Activated CD4-positive, alpha-beta memory T cell treated with anti-CD3 and anti-CD28 coated beads, Interleukin-2, amount 10 ng/mL, durations not matched to agents 7 days and 5 days (primary cell): ENCODE measurements at regions not wholly inside any gene's neighbourhood (a gene's known extent, or its start where the extent isn't known, plus 50 kb on each side); places are given as distances from the start of the nearest gene placed in this dataset.

ENCODE experiments used
- CTCF ChIA-PET: fragments of 350-600 bp; sonication (Branson Sonifier 250); formaldehyde crosslinking; loops from one replicate; lab custom pipeline; 2021; ENCODE audit warnings: antibody characterized with exemption, inconsistent platforms; lab: Charles Lee
- POLR2A ChIA-PET: fragments of 350-600 bp; sonication (Branson Sonifier 250); formaldehyde crosslinking; loops from one replicate; lab custom pipeline; 2021; ENCODE audit warnings: antibody characterized with exemption; lab: Charles Lee
- DNase-seq: peaks from one replicate; pipeline ENCODE4 v3.0.0-alpha.2; 2020
- H3K27ac Mint-ChIP-seq: one replicate; pipeline ENCODE4 v1.8.0; 2021; ENCODE audit warnings: mild to moderate bottlenecking, mixed read lengths
- H3K27me3 Mint-ChIP-seq: one replicate; pipeline ENCODE4 v1.8.0; 2021; ENCODE audit warnings: mixed read lengths
- H3K36me3 Mint-ChIP-seq: one replicate; pipeline ENCODE4 v1.8.0; 2021; ENCODE audit warnings: low read depth, mixed read lengths
- H3K4me1 Mint-ChIP-seq: one replicate; pipeline ENCODE4 v1.8.0; 2021; ENCODE audit warnings: mixed read lengths
- H3K4me3 Mint-ChIP-seq: one replicate; pipeline ENCODE4 v1.8.0; 2021; ENCODE audit warnings: mild to moderate bottlenecking, mixed read lengths
- H3K9me3 Mint-ChIP-seq: one replicate; pipeline ENCODE4 v1.8.0; 2021; ENCODE audit warnings: mixed read lengths

- H3K4me3 Mint-ChIP-seq, result no peak overlapping the region
Observed at GRCh38 chr2:16278421-16279200, 338.3 kb downstream of the MYCN start.

GRCh38 chr2:16277117-16277516 lies 336.8 kb downstream of the MYCN start:
- ChIA-PET CTCF (no interaction called here), POLR2A (no interaction called here)
- Mint-ChIP-seq H3K9me3 (no peaks in the 10 kb centered on the region), H3K4me1 (no peaks in the 10 kb centered on the region), H3K27me3 (no peaks in the 10 kb centered on the region), H3K4me3 (no peak overlapping the region), H3K27ac (no peak overlapping the region), H3K36me3 (no peaks in the 10 kb centered on the region)
- DNase-seq, result no peak

More at GRCh38 chr2:16278421-16279200, 338.3 kb downstream of the MYCN start:
- ChIA-PET POLR2A (no interaction called here), CTCF (no interaction called here)
- H3K27ac Mint-ChIP-seq, result no peak overlapping the region
- DNase-seq, result no peak
- H3K27me3 Mint-ChIP-seq, result no peaks in the 10 kb centered on the region
- no peaks in the 10 kb centered on the region for H3K9me3 Mint-ChIP-seq
- no peaks in the 10 kb centered on the region for H3K36me3 Mint-ChIP-seq
- H3K4me1 Mint-ChIP-seq, result no peaks in the 10 kb centered on the region

DNA sequence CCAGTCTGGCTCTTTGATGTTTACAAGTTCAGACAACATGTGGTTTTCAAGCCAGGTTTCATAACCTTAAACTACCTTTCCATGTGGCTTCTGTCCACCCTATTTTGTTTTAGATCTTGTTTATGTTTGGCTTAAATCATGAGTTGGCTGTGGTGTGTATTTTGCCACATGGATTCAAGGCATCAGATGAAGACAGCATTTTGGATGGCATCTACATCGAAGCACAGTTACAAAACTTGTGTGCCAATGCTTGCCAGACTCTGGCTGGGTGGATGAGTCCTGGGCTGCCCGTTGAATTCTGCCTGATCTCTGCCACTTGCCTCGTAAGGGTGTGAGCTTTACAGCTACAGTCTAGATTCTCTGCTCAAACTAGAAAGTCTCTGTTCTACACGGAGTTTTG lies 335.3 kb downstream of the MYCN start:
- Mint-ChIP-seq H3K9me3 (no peaks in the 10 kb centered on the region), H3K36me3 (no peaks in the 10 kb centered on the region), H3K27me3 (no peaks in the 10 kb centered on the region), H3K4me3 (no peak overlapping the region), H3K27ac (no peak overlapping the region), H3K4me1 (no peaks in the 10 kb centered on the region)
- ChIA-PET CTCF (no interaction called here), POLR2A (no interaction called here)
- no peak for DNase-seq

- POLR2A ChIA-PET, result no interaction called here
- H3K4me3 Mint-ChIP-seq, result no peak overlapping the region
- no peak for DNase-seq
- no peaks in the 10 kb centered on the region for H3K36me3 Mint-ChIP-seq
- no peaks in the 10 kb centered on the region for H3K4me1 Mint-ChIP-seq
- CTCF ChIA-PET, result no interaction called here
- H3K27me3 Mint-ChIP-seq, result no peaks in the 10 kb centered on the region
- H3K9me3 Mint-ChIP-seq, result no peaks in the 10 kb centered on the region
- no peak overlapping the region for H3K27ac Mint-ChIP-seq
Observed at GRCh38 chr2:16275131-16275530, 334.8 kb downstream of the MYCN start.

DNA sequence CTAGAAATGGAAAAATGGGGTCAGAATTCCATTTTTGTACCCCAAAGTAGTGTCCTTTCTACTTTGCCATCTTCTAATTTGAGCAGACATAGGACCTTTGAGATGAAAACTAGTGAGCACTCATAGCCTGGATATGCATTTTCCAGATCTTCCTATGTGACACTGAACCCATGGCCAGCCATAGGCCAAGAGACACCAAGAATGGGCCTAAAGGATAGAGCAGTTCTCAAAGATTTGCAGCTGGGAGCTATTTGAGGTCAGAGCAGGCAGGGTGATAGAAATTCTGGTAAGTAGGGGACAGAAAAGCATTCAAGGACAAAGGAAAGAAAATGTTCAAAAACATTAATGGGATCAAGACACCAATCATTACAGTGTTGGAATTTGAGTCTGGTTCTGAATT lies 332.8 kb downstream of the MYCN start:
- no peaks in the 10 kb centered on the region for H3K27me3 Mint-ChIP-seq
- H3K4me3 Mint-ChIP-seq, result no peak overlapping the region
- H3K36me3 Mint-ChIP-seq, result no peaks in the 10 kb centered on the region
- ChIA-PET CTCF (no interaction called here), POLR2A (no interaction called here)
- no peak overlapping the region for H3K27ac Mint-ChIP-seq
- H3K4me1 Mint-ChIP-seq, result no peaks in the 10 kb centered on the region
- no peaks in the 10 kb centered on the region for H3K9me3 Mint-ChIP-seq
- no peak for DNase-seq

DNA sequence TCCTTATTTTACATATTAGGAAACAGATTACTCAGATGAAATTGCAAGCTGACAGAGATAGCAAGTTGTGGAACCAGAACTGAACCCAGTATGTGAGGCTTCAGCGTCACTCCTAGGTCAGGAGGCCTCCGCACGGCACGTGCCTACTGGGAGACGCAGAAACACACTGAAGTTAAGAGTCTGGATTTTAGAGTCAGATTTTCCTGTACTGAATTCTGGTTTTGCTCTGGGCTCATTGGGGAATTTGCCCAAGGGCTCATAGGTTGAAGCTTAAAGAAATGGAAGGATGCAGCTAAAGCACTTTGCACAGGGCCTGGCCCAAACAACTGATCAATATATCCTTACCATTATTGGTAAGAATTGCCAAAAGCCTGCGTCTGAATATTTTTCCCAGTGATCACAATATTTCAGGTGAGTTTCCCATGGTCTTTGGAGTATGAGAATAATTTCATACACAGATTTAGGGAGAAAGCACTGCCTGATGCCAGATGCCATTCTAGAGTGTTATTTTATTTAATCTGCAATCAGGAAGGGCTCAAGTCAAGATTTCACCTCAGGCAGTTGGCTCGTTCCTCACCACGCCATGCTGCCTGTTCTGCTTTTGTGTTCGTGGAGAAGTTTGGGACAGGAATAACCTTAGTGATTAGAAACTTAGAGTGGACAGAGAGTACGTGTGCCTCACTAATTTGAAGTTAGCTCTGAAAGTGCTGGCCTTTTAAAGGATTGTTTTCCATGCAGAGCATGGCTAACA lies 331.9 kb downstream of the MYCN start:
- no peak for DNase-seq
- H3K27ac Mint-ChIP-seq, result no peak overlapping the region
- ChIA-PET CTCF (no interaction called here), POLR2A (no interaction called here)
- H3K27me3 Mint-ChIP-seq, result no peaks in the 10 kb centered on the region
- no peaks in the 10 kb centered on the region for H3K36me3 Mint-ChIP-seq
- H3K4me1 Mint-ChIP-seq, result no peaks in the 10 kb centered on the region
- peaks cover under 1% of the 10 kb centered on the region for H3K9me3 Mint-ChIP-seq
- no peak overlapping the region for H3K4me3 Mint-ChIP-seq

DNA sequence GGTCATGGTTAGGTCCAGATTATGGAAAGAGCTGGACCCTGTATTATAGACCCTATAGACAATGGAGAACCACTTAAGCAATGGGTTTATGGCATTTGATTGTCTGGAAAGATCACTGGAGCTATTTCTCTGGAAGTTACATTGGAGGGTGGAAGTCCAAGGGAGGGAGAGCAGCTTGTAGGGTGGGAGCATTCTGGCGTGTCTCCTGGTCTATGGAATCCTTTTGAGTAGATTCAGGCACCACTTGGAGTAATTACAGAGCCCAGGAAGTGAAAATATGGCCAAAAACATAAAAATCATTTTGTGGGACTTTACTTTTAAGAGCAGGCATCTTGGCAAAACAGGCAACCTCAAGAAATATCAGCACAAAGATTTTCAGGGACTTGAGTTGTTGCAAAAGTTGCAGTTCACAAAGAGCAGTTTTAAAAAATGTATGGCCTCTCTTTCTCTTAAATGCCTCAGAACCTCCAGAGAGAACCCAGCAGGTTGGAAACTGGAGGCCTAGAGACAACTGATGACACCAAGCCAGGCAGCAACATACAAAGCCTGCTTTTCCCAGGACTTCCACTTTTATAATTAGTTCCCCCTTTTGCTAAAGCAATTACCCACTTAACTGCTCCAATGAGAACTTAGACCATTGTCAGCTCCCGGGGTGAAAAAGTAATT lies 331.0 kb downstream of the MYCN start:
- Mint-ChIP-seq H3K27ac (no peak overlapping the region), H3K27me3 (no peaks in the 10 kb centered on the region), H3K4me3 (no peak overlapping the region), H3K36me3 (no peaks in the 10 kb centered on the region), H3K9me3 (peaks cover 3% of the 10 kb centered on the region), H3K4me1 (no peaks in the 10 kb centered on the region)
- ChIA-PET CTCF (no interaction called here), POLR2A (no interaction called here)
- DNase-seq, result no peak

DNA sequence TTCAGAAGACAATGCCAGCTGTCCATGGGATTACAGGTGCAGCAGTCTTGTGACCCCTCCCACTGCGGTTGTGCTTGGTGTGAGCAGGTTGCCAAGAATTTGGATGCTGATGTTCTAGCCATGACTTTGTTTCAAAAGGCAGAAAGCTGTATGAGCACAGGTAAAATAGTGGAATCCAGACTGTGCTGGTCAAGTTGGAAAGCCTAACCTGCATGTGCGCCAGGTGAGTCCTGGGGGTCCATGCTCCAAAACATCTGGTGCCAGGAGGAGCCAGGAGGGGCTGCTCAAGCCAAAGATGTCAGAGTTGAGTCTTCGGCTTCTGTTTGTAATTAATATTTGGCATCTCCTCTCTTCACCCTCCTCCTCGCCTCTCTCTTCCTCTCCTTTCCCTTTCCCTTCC lies 330.1 kb downstream of the MYCN start:
- Mint-ChIP-seq H3K4me3 (no peak overlapping the region), H3K27me3 (no peaks in the 10 kb centered on the region), H3K27ac (no peak overlapping the region), H3K36me3 (no peaks in the 10 kb centered on the region), H3K4me1 (no peaks in the 10 kb centered on the region), H3K9me3 (peaks cover 3% of the 10 kb centered on the region)
- CTCF ChIA-PET, result no interaction called here
- DNase-seq, result no peak
- POLR2A ChIA-PET, result no interaction called here

DNA sequence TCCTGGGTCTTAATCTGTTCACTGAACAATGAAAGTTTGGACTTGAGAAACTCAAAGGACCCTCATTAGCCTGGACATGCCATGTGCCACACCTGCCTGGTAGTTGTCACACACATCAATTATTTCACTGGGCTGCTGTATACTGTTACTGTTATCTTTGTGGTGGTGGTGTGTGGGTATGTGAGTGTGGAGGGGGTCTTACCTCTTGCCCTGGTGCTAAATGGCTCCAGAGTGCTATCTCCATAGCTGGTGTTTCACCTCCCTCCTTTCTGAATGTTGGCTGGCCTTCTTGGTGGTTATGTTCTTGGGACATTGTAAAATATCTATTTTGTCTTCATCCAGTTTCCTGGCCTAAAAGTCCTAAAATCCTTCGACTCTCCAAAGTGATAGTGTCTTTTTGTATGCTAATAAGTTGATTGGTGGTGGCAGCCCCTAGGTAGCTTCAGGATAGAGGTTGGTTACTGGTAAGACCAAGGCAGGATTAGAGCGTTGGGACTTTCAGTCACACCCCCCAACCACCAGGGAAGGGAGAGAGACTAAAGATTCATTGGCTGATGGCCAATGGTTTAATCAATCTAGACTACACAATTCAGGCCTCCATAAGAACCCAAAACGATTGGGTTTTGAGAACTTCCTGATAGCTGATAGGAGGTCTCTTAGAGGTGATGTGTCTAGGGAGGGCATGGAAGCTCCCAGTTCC lies 328.1 kb downstream of the MYCN start:
- H3K9me3 Mint-ChIP-seq, result peaks cover 3% of the 10 kb centered on the region
- H3K4me3 Mint-ChIP-seq, result no peak overlapping the region
- no peaks in the 10 kb centered on the region for H3K27me3 Mint-ChIP-seq
- no peaks in the 10 kb centered on the region for H3K4me1 Mint-ChIP-seq
- no peaks in the 10 kb centered on the region for H3K36me3 Mint-ChIP-seq
- no peak overlapping the region for H3K27ac Mint-ChIP-seq
- POLR2A ChIA-PET, result no interaction called here
- DNase-seq, result no peak
- CTCF ChIA-PET, result no interaction called here

GRCh38 chr2:16266571-16266970 lies 326.2 kb downstream of the MYCN start:
- ChIA-PET CTCF (no interaction called here), POLR2A (no interaction called here)
- H3K9me3 Mint-ChIP-seq, result peaks cover 3% of the 10 kb centered on the region
- H3K4me1 Mint-ChIP-seq, result no peaks in the 10 kb centered on the region
- H3K36me3 Mint-ChIP-seq, result no peaks in the 10 kb centered on the region
- no peaks in the 10 kb centered on the region for H3K27me3 Mint-ChIP-seq
- no peak overlapping the region for H3K27ac Mint-ChIP-seq
- DNase-seq, result no peak
- H3K4me3 Mint-ChIP-seq, result no peak overlapping the region

- H3K9me3 Mint-ChIP-seq, result peaks cover 3% of the 10 kb centered on the region
- no peak overlapping the region for H3K27ac Mint-ChIP-seq
- ChIA-PET POLR2A (no interaction called here), CTCF (no interaction called here)
- no peak for DNase-seq
- H3K36me3 Mint-ChIP-seq, result no peaks in the 10 kb centered on the region
- H3K4me3 Mint-ChIP-seq, result no peak overlapping the region
- H3K27me3 Mint-ChIP-seq, result no peaks in the 10 kb centered on the region
- no peaks in the 10 kb centered on the region for H3K4me1 Mint-ChIP-seq
Observed at GRCh38 chr2:16264931-16265540, 324.7 kb downstream of the MYCN start.

- Mint-ChIP-seq H3K9me3 (peaks cover 3% of the 10 kb centered on the region), H3K27ac (no peak overlapping the region), H3K36me3 (no peaks in the 10 kb centered on the region), H3K27me3 (no peaks in the 10 kb centered on the region), H3K4me1 (no peaks in the 10 kb centered on the region), H3K4me3 (no peak overlapping the region)
- POLR2A ChIA-PET, result no interaction called here
- no peak for DNase-seq
- CTCF ChIA-PET, result no interaction called here
Observed at GRCh38 chr2:16264491-16264890, 324.1 kb downstream of the MYCN start.
